HG03108 (cell line): ENCODE measurements at regions not wholly inside any gene's neighbourhood (a gene's known extent, or its start where the extent isn't known, plus 50 kb on each side); places are given as distances from the start of the nearest gene placed in this dataset.
"Not testable (repeated sequence)": the region's sequence is repeated elsewhere in the genome, so short reads cannot be mapped to it uniquely, and the experiment has no call there.

Experiments
- ATAC-seq: cut with Tn5 transposase; IDR thresholded peaks from one replicate; pipeline ENCODE4 v1.9.1; 2021; ENCODE audit warnings: moderate library complexity; ENCODE audit not compliant: unreplicated experiment

- ATAC-seq, result no peak
Measured at GRCh38 chr4:164177153-164177552, 576.8 kb upstream of the SMIM31 start.

- no peak for ATAC-seq
Measured at GRCh38 chr4:164177753-164178152, 576.2 kb upstream of the SMIM31 start.

GRCh38 chr4:164188236-164188635 is 565.7 kb upstream of the SMIM31 start:
- no peak for ATAC-seq

GRCh38 chr4:164192844-164193243 is 561.1 kb upstream of the SMIM31 start:
- no peak for ATAC-seq

DNA sequence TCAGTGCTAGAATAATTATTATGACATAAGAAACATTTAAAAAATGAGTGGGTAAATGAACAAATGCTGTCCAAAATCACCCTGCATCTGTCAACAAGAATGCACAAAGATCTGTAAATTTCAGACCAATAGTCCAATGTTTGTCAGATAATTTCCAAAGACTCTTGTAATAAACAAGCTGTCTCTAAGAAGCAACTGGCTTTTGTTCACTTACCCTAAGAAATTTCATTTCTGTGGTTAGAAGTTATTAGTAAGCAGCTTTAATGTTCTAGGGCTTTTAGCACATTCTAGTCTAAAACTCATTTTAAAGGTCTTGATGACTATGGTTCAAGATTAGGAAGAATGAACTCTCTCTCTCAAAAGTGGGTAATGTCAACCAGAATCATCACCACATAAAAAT is 560.3 kb upstream of the SMIM31 start:
- no peak for ATAC-seq

GRCh38 chr4:164197556-164197955 is 556.4 kb upstream of the SMIM31 start:
- ATAC-seq, result no peak

- ATAC-seq, result no peak
Measured at GRCh38 chr4:164203476-164203875, 550.5 kb upstream of the SMIM31 start.

DNA sequence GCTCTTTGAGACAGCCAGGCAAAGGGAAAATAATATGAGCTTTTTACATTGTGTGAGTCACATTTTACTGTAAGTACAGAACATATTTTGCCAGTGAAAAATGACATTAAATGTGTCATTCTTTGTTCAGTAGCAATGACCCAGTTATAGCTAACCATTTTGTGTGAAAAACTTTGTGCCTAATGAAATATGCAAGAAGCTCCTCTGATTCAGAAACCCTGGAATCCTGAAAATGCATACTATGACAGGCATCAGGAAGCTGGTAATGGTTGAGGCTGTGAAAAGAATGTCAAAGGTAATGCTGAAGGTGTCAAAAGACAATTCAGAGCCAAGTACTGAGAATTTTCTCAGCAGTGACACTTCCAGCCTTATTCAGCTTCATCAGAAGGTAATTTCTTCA is 549.5 kb upstream of the SMIM31 start:
- no peak for ATAC-seq

DNA sequence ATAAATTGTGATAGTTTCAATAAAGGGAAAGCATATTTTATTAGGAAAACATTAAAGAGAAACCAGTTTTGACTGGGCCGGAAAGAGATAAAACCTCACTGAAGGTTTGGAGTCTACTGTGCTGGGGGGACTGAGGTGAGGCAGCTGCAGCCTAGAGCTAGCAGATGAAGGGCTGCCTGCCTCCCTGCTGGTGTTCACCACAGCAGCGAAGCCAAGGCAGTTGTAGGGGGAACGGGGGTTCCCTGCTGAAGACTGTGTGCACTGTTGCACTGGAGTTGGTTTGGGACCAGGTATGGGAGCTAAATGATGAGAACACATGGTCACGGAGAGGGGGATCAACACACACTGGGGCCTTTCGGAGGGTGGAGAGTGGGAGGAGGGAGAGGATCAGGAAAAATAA is 546.5 kb upstream of the SMIM31 start:
- ATAC-seq, result no peak

DNA sequence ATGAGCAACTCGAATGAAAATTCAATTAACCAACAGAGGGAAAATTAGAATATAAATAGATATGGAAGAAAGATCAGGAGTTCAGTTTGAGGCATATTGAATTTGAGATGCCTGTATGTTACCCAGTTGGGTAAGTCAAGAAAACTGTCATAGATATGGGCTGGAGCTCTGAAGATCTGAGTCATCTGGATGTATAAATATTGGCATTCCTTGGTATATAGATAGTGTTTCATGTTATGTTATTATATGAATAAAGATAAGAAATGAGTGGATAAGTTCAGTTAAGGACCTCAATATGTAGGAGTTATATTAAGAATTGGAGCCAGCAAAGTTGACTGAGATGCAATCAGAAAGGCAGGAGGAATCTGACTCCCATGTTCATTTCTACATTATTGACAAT is 543.6 kb upstream of the SMIM31 start:
- ATAC-seq, result no peak

GRCh38 chr4:164212134-164212533 is 541.8 kb upstream of the SMIM31 start:
- ATAC-seq, result no peak

GRCh38 chr4:164212714-164213113 is 541.2 kb upstream of the SMIM31 start:
- no peak for ATAC-seq

DNA sequence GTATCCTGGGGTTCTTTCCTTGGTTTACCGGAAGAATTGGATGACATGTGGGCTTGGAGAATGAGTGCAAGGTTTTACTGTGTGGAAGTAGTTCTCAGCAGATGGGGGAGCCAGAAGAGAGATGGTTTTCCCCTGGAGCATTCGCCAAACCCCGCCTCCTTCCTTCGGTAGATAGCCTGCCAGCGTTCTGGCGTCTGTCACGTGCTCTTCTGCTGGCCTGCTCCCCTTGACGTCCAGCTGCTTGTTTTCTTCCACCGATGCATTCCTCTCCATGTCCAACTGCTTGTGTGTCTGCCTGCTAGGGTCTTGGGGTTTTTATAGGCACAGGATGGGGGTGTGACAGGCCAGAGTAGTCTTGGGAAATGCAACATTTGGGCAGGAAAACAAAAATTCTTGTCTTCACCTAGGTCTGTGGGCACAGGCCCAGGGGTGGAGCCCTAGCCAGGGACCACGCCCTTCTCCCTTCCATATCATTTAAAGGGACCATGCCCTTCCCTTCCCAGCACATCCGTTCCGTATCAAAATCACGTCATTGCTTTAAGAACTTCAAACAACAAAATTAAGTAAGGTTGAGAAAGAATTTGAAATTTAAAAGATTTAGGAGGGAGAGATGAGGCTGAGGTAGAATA is 538.7 kb upstream of the SMIM31 start:
- no peak for ATAC-seq

- ATAC-seq, result no peak
Measured at GRCh38 chr4:164221631-164222030, 532.3 kb upstream of the SMIM31 start.

DNA sequence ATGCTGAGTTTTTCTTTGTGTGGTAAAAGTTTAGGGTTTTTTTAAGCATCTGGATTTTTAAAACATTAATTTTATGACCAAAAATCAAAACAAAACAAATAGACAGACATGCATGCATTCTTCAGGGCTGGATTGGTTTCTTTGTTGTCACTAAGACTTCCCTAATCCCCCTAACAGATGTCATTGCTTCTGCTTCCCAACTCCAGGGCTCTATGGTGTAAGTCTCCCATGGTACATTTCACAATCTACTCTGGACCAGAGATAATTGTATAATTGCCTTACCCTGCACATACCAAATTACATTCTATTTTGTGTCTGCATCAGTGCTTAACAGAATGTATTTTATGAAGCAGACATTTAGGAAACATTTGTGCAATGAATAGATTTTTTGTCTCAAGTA is 529.1 kb upstream of the SMIM31 start:
- no peak for ATAC-seq

GRCh38 chr4:164229255-164229654 is 524.7 kb upstream of the SMIM31 start:
- no peak for ATAC-seq

GRCh38 chr4:164239433-164239832 is 514.5 kb upstream of the SMIM31 start:
- ATAC-seq, result no peak

DNA sequence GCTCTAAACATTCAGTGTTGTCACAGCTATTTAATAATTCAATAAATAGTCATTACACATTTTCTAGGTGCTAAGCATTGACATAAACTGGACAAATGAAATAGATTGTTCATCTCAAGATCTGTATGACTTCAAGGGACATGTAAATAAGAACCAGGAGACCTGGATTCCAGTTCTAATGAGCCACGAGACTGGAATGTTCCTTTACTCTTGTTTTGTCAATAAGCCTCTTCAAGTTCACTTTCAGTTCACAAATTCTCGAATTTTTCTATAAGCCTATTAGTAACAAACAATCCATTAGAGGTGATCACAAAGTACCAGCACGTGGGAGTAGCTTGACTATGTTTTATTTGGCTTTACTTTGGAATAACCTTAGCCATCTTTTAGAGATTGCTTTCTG is 514.0 kb upstream of the SMIM31 start:
- no peak for ATAC-seq

GRCh38 chr4:164251257-164251656 is 502.7 kb upstream of the SMIM31 start:
- ATAC-seq, result no peak

DNA sequence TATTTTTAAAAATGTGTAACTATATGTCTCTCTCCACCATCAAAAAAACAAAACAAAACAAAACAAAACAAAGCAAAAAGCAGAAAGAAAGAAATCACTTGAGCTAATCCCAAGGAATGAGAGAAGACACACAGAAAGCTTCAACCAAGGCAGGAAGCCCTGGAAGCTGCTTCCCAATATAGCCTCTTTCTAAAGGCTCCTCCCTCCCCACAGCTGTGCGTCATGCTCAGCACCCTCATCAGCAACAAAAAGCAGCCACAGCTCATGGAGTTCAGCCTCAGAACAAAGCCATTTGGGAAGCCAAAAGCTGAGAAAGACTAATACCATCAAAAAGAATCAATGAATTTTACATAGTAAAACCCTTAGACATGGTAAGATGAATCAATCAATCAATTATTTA is 501.6 kb upstream of the SMIM31 start:
- ATAC-seq, result no peak

DNA sequence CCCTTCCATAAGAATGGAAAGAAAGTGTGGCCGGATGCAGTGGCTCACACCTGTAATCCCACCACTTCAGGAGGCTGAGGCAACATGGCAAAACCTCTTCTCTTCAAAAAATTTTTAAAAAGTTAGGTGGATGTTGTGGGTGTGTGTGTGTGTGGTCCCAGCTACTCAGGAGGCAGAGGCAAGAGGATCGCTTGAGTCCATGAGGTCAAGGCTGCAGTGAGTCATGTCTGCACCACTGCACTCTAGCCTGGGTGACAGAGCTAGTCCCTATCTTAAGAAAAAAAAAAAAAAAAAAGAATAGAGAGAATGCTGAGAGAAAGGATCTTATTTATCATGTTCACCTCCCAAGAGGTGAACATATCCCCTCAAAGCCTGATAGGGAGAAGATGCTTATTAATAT is 492.1 kb upstream of the SMIM31 start:
- ATAC-seq, result no peak

GRCh38 chr4:164262508-164262907 is 491.4 kb upstream of the SMIM31 start:
- ATAC-seq, result not testable (repeated sequence)

GRCh38 chr4:164277414-164277813 is 476.5 kb upstream of the SMIM31 start:
- ATAC-seq, result not testable (repeated sequence)
